ENCODE measurements at regions not wholly inside any gene's neighbourhood (a gene's known extent, or its start where the extent isn't known, plus 50 kb on each side); places are given as distances from the start of the nearest gene placed in this dataset.

GRCh38 chr3:127448161-127448561, 142.4 kb downstream of the TPRA1 start:
- Histone ChIP-seq H3K4me2 (no peak overlapping the region), H3K79me2 (ENCODE audit: low read depth) (no peaks in the 10 kb centered on the region), H4K20me1 (ENCODE audit: insufficient read depth) (0 out of 2 replicates have a peak, but pooled peaks cover 3% of the 10 kb centered on the region), H3K4me3 (no peak overlapping the region), H2AFZ (no peak overlapping the region), H3K9me3 (ENCODE audit: insufficient read depth, low read depth) (no peaks in the 10 kb centered on the region), H3K4me1 (replicated peaks; ENCODE audit: insufficient read depth) (no peaks in the 10 kb centered on the region), H3K9me2 (ENCODE audit: insufficient read depth) (no peaks in the 10 kb centered on the region), H3K27me3 (ENCODE audit: insufficient read depth, low read depth) (peaks cover 29% of the 10 kb centered on the region), H3K36me3 (ENCODE audit: low read depth) (no peaks in the 10 kb centered on the region), H3K27ac (no peak overlapping the region), H3F3A (ENCODE audit: insufficient read depth, low read depth) (no peaks in the 10 kb centered on the region)
- no TSS peak for BruUV-seq (replicated peaks)
- POLR2A ChIA-PET (ENCODE audit: unreplicated experiment), result no interaction called here
- intact Hi-C loops (cut with micrococcal nuclease; ENCODE audit: unreplicated experiment), result no loop called here
- CTCF ChIA-PET, result no interaction called here
- DNase-seq, result no peak
- TF ChIP-seq CTCF (conservative IDR thresholded peaks at IDR 0.05), result no peak
- TF ChIP-seq EZH2 (IDR thresholded peaks at IDR 0.05; ENCODE audit: low read depth), result no peak

GRCh38 chr3:127446756-127447155, 143.8 kb downstream of the TPRA1 start:
- Histone ChIP-seq H3F3A (ENCODE audit: insufficient read depth, low read depth) (no peaks in the 10 kb centered on the region), H2AFZ (no peak overlapping the region), H3K9me3 (ENCODE audit: insufficient read depth, low read depth) (no peaks in the 10 kb centered on the region), H3K36me3 (ENCODE audit: low read depth) (no peaks in the 10 kb centered on the region), H3K4me2 (no peak overlapping the region), H3K4me3 (no peak overlapping the region), H3K27ac (no peak overlapping the region), H3K9me2 (ENCODE audit: insufficient read depth) (no peaks in the 10 kb centered on the region), H3K4me1 (replicated peaks; ENCODE audit: insufficient read depth) (no peaks in the 10 kb centered on the region), H4K20me1 (ENCODE audit: insufficient read depth) (0 out of 2 replicates have a peak, but pooled peaks cover 3% of the 10 kb centered on the region), H3K27me3 (ENCODE audit: insufficient read depth, low read depth) (peaks cover 27% of the 10 kb centered on the region; the same call in 1 of the 2 replicates), H3K79me2 (ENCODE audit: low read depth) (no peaks in the 10 kb centered on the region)
- intact Hi-C loops (cut with micrococcal nuclease; ENCODE audit: unreplicated experiment), result no loop called here
- ChIA-PET CTCF (no interaction called here), POLR2A (ENCODE audit: unreplicated experiment) (no interaction called here)
- no peak for DNase-seq
- TF ChIP-seq EZH2 (IDR thresholded peaks at IDR 0.05; ENCODE audit: low read depth), result no peak
- TF ChIP-seq CTCF (conservative IDR thresholded peaks at IDR 0.05), result no peak
- no TSS peak for BruUV-seq (replicated peaks)

GRCh38 chr3:127445581-127446343, 144.8 kb downstream of the TPRA1 start:
- no peak for DNase-seq
- H3K36me3 ChIP-seq (ENCODE audit: low read depth), result no peaks in the 10 kb centered on the region
- H2AFZ ChIP-seq, result no peak overlapping the region
- H3K79me2 ChIP-seq (ENCODE audit: low read depth), result no peaks in the 10 kb centered on the region
- no peak for TF ChIP-seq EZH2 (IDR thresholded peaks at IDR 0.05; ENCODE audit: low read depth)
- no peak for TF ChIP-seq CTCF (conservative IDR thresholded peaks at IDR 0.05)
- BruUV-seq (replicated peaks), result no TSS peak
- H3K27me3 ChIP-seq (ENCODE audit: insufficient read depth, low read depth), result peaks cover 25% of the 10 kb centered on the region; the same call in 1 of the 2 replicates
- H3K4me2 ChIP-seq, result no peak overlapping the region
- no peaks in the 10 kb centered on the region for H3F3A ChIP-seq (ENCODE audit: insufficient read depth, low read depth)
- intact Hi-C loops (cut with micrococcal nuclease; ENCODE audit: unreplicated experiment), result no loop called here
- H3K9me3 ChIP-seq (ENCODE audit: insufficient read depth, low read depth), result no peaks in the 10 kb centered on the region
- no peak overlapping the region for H3K4me3 ChIP-seq
- H3K4me1 ChIP-seq (replicated peaks; ENCODE audit: insufficient read depth), result no peaks in the 10 kb centered on the region
- H3K27ac ChIP-seq, result no peak overlapping the region
- 0 out of 2 replicates have a peak, but pooled peaks cover 3% of the 10 kb centered on the region for H4K20me1 ChIP-seq (ENCODE audit: insufficient read depth)
- ChIA-PET CTCF (no interaction called here), POLR2A (ENCODE audit: unreplicated experiment) (no interaction called here)
- H3K9me2 ChIP-seq (ENCODE audit: insufficient read depth), result no peaks in the 10 kb centered on the region
